ENCODE measurements at regions not wholly inside any gene's neighbourhood (a gene's known extent, or its start where the extent isn't known, plus 50 kb on each side); places are given as distances from the start of the nearest gene placed in this dataset.

DNA sequence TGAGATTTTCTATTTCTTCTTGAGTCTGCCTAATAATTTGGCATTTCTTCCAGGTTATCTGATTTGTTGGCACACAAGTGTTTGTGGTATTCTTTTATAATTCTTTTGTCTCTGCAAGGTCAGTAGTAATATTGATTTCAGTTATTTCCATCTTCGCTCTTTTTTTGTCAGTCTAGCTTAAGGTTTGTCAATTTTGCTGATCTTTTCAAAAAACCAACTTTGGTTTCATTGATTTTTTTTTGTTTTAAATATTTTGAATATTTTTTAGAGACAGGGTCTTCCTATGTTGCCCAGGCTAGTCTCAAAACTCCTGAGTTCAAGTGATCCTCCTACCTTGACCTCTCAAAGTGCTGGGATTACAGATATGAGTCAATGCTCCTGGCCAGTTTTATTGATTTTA lies 162.8 kb downstream of the BARX1 start:
- no peak for DNase-seq
- H3K27ac ChIP-seq = no peak overlapping the region
- H3K4me3 ChIP-seq = no peak overlapping the region
- intact Hi-C loops (cut with DNase I) = no loop called here
- TF ChIP-seq, protein P1, sequence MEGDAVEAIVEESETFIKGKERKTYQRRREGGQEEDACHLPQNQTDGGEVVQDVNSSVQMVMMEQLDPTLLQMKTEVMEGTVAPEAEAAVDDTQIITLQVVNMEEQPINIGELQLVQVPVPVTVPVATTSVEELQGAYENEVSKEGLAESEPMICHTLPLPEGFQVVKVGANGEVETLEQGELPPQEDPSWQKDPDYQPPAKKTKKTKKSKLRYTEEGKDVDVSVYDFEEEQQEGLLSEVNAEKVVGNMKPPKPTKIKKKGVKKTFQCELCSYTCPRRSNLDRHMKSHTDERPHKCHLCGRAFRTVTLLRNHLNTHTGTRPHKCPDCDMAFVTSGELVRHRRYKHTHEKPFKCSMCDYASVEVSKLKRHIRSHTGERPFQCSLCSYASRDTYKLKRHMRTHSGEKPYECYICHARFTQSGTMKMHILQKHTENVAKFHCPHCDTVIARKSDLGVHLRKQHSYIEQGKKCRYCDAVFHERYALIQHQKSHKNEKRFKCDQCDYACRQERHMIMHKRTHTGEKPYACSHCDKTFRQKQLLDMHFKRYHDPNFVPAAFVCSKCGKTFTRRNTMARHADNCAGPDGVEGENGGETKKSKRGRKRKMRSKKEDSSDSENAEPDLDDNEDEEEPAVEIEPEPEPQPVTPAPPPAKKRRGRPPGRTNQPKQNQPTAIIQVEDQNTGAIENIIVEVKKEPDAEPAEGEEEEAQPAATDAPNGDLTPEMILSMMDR (IDR thresholded peaks at IDR 0.05) = no peak
- H3K36me3 ChIP-seq = no peaks in the 10 kb centered on the region
- no peak for ATAC-seq
- no peaks in the 10 kb centered on the region for H3K9me3 ChIP-seq
- H3K4me1 ChIP-seq = no peaks in the 10 kb centered on the region
- peaks cover 3% of the 10 kb centered on the region for H3K27me3 ChIP-seq

DNA sequence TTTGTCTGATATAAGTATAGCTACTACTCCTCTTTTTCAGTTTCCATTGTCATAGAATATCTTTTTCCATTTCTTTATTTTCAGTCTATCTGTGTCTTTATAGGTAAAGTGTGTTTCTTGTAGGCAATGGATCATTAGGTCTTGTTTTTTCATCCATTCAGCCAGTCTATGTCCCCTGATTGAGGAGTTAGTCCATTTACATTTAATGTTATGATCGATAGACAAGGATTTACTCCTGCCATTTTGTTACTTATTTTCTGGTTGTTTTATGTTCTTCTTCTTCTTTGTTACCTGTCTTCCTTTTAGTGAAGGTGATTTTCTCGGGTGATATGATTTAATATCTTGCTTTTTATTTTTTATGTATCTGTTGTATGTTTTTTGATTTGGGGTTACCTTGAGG lies 169.0 kb downstream of the BARX1 start:
- ATAC-seq (no peak), DNase-seq (no peak)
- TF ChIP-seq, protein P1 (IDR thresholded peaks at IDR 0.05) = no peak
- H3K36me3 ChIP-seq = no peaks in the 10 kb centered on the region
- no peak overlapping the region for H3K4me3 ChIP-seq
- intact Hi-C loops (cut with DNase I) = no loop called here
- H3K27ac ChIP-seq = no peak overlapping the region
- no peaks in the 10 kb centered on the region for H3K27me3 ChIP-seq
- H3K4me1 ChIP-seq = no peaks in the 10 kb centered on the region
- no peaks in the 10 kb centered on the region for H3K9me3 ChIP-seq

DNA sequence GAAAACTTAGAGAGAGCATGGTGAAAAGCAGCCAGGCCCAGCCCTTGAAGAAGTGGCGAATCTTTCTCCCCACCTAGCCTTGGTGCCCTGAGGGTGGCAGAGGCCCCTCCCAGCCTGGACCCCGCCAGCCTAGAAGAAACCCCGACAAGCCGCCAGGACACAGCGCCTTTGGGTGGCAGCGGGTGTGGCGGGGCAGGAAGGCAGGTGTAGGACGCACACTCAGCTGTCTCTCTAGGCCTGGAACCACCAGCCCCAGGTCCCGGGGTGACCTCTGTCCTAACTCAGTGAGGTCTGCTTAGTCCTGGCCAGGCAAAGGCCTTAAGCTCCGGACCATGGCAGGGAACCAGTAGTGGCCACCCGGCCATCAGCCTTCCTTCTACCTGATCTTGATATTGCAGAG lies 178.3 kb downstream of the BARX1 start:
- DNase-seq (no peak), ATAC-seq (no peak)
- intact Hi-C loops (cut with DNase I) = no loop called here
- Histone ChIP-seq H3K4me1 (no peaks in the 10 kb centered on the region), H3K27me3 (no peaks in the 10 kb centered on the region), H3K4me3 (no peak overlapping the region), H3K9me3 (no peaks in the 10 kb centered on the region), H3K36me3 (no peaks in the 10 kb centered on the region), H3K27ac (no peak overlapping the region)
- TF ChIP-seq, protein P1 (IDR thresholded peaks at IDR 0.05) = no peak

DNA sequence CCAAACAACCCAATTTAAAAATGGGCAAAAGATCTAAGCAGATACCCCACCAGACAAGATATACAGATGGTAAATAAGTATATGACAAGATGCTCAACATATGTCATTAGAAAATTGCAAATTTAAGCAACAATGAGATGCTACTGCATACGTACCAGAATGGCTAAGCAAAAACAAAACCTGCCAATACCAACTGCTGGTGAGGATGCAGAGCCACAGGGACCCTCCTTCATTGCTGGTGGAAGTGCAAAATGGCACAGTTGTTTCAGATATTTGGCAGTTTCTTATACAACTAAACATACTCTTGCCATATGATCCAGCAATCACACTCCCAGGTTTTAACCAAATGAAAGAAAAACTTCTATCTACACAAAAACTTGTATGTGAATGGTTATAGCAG lies 178.9 kb downstream of the BARX1 start:
- ATAC-seq (no peak), DNase-seq (no peak)
- H3K27me3 ChIP-seq = no peaks in the 10 kb centered on the region
- no peaks in the 10 kb centered on the region for H3K36me3 ChIP-seq
- H3K27ac ChIP-seq = no peak overlapping the region
- intact Hi-C loops (cut with DNase I) = no loop called here
- no peaks in the 10 kb centered on the region for H3K9me3 ChIP-seq
- no peaks in the 10 kb centered on the region for H3K4me1 ChIP-seq
- no peak overlapping the region for H3K4me3 ChIP-seq
- TF ChIP-seq, protein P1 (IDR thresholded peaks at IDR 0.05) = no peak

DNA sequence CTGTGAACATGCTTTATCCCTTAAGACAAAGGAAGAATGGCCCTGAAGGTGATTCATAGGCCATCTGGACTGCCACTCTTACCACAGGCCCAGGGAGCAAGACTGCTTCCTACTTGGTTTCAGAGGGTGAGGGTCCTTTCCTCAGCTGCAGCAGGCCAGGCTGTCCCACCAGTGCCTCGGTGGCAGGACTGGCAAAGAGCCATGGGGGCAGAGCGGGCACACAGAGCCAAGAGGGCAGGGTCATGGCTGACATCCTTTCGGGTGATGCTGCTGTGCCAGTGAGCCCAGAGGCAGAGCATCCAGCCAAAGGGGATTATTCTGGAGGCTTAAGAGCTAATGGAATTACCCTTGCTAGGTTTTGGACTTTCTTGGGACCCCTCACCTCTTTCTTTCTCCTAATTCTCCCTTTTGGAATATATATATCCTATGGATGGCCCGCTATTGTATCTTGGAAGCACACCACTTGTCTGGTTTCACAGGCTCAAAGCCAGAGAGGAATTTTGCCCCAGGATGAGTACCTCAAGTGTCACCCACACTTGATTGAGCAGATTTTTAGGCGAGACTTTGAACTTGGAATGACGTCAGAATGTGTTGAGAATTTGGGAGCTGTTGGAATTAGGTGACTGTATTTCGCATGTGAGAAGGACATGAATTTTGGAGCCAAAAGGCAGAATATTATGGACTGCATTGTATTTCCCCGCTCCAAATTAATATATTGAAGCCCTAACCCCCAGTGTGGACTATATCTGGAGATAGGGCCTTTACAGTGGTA lies 180.6 kb downstream of the BARX1 start:
- no peaks in the 10 kb centered on the region for H3K27me3 ChIP-seq
- no peak overlapping the region for H3K4me3 ChIP-seq
- no peak overlapping the region for H3K27ac ChIP-seq
- no peak for ATAC-seq
- H3K36me3 ChIP-seq = no peaks in the 10 kb centered on the region
- no peaks in the 10 kb centered on the region for H3K4me1 ChIP-seq
- no peaks in the 10 kb centered on the region for H3K9me3 ChIP-seq
- intact Hi-C loops (cut with DNase I) = no loop called here
- TF ChIP-seq, protein P1 (IDR thresholded peaks at IDR 0.05) = no peak
- DNase-seq = no peak

DNA sequence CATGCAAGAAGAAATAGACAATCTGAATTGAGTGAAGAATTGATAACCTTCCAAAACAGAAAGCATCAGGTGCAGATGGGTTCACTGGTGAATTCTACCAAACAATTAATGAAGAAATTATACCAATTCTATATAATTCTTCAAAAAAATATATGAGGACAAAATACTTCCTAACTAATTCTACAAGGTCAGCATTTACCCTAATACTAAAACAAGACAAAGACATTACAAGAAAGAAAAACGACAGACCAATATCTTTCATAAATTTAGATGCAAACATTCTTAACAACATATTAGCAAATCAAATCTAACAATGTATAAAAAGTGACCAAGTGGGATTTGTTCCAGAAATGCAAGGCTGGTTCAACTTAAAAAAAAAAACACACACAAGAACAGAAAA lies 183.9 kb downstream of the BARX1 start:
- Histone ChIP-seq H3K27me3 (no peaks in the 10 kb centered on the region), H3K36me3 (no peaks in the 10 kb centered on the region), H3K9me3 (no peaks in the 10 kb centered on the region), H3K4me1 (no peaks in the 10 kb centered on the region), H3K27ac (no peak overlapping the region), H3K4me3 (no peak overlapping the region)
- ATAC-seq = no peak
- TF ChIP-seq, protein P1 (IDR thresholded peaks at IDR 0.05) = no peak
- DNase-seq = no peak
- intact Hi-C loops (cut with DNase I) = no loop called here
